Lower lobe of right lung (tissue), 2 donors: ENCODE measurements at regions not wholly inside any gene's neighbourhood (a gene's known extent, or its start where the extent isn't known, plus 50 kb on each side); places are given as distances from the start of the nearest gene placed in this dataset. TPM values are rescaled to one million over a fixed set of nuclear protein-coding genes. Genes with fewer than 3 reads are reported as not detected.
A peak's percentile ranks its signal among the peaks of the same experiment; 100 is the strongest.

Source experiments
- ATAC-seq, 2 donors: fragments of 200-7000 bp; cut with Tn5 transposase; one replicate each; pipeline ENCODE4 v1.9.1; 2020 to 2022; ENCODE audit warnings: mild to moderate bottlenecking in 2 of 2, moderate library complexity in 2 of 2
- DNase-seq: peaks from one replicate; pipeline ENCODE4 v3.0.0-alpha.2; 2020
- H3K27ac ChIP-seq: fragments of 200-600 bp; one replicate; pipeline ENCODE4 v1.8.0; 2022
- H3K27me3 ChIP-seq: fragments of 200-600 bp; one replicate; pipeline ENCODE4 v1.8.0; 2022; ENCODE audit warnings: low read depth
- H3K36me3 ChIP-seq: fragments of 200-600 bp; one replicate; pipeline ENCODE4 v1.8.0; 2022; ENCODE audit warnings: mild to moderate bottlenecking
- H3K4me1 ChIP-seq: fragments of 200-600 bp; one replicate; pipeline ENCODE4 v1.8.0; 2022
- H3K4me3 ChIP-seq: fragments of 200-600 bp; one replicate; pipeline ENCODE4 v1.8.0; 2022; ENCODE audit warnings: mild to moderate bottlenecking
- H3K9me3 ChIP-seq: fragments of 200-600 bp; one replicate; pipeline ENCODE4 v1.8.0; 2022
- intact Hi-C: fragments of 100-400 bp; cut with DNase I; formaldehyde crosslinking; loops from one replicate; pipeline ENCODE4 v1.11.0; 2022
- microRNA-seq: library from miRNA; unstranded; fragments of <30 nt; microRNA quantifications from one replicate; pipeline ENCODE4 v1.2.0, GENCODE V29; 2020; ENCODE audit warnings: borderline number of aligned reads
- TF ChIP-seq, protein P1 (sequence below): fragments of 200-600 bp; IDR thresholded peaks from one replicate; pipeline ENCODE4 v1.8.0; 2022; ENCODE audit warnings: antibody characterized with exemption, mild to moderate bottlenecking
- donor health status: DM: no; HTN: yes; CAD: no; lungs with severe emphysema.

- H3K36me3 ChIP-seq, result no peaks in the 10 kb centered on the region
- H3K4me3 ChIP-seq, result no peak overlapping the region
- ATAC-seq (no peak), DNase-seq (no peak)
- H3K27me3 ChIP-seq, result no peaks in the 10 kb centered on the region
- H3K9me3 ChIP-seq, result no peaks in the 10 kb centered on the region
- intact Hi-C loops, result no loop called here
- no peaks in the 10 kb centered on the region for H3K4me1 ChIP-seq
- no peak overlapping the region for H3K27ac ChIP-seq
- TF ChIP-seq, protein P1, sequence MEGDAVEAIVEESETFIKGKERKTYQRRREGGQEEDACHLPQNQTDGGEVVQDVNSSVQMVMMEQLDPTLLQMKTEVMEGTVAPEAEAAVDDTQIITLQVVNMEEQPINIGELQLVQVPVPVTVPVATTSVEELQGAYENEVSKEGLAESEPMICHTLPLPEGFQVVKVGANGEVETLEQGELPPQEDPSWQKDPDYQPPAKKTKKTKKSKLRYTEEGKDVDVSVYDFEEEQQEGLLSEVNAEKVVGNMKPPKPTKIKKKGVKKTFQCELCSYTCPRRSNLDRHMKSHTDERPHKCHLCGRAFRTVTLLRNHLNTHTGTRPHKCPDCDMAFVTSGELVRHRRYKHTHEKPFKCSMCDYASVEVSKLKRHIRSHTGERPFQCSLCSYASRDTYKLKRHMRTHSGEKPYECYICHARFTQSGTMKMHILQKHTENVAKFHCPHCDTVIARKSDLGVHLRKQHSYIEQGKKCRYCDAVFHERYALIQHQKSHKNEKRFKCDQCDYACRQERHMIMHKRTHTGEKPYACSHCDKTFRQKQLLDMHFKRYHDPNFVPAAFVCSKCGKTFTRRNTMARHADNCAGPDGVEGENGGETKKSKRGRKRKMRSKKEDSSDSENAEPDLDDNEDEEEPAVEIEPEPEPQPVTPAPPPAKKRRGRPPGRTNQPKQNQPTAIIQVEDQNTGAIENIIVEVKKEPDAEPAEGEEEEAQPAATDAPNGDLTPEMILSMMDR, result peak; percentile 38
These were observed 116.4 kb downstream of the TM9SF2 start for GRCh38 chr13:99617474-99618255.

DNA sequence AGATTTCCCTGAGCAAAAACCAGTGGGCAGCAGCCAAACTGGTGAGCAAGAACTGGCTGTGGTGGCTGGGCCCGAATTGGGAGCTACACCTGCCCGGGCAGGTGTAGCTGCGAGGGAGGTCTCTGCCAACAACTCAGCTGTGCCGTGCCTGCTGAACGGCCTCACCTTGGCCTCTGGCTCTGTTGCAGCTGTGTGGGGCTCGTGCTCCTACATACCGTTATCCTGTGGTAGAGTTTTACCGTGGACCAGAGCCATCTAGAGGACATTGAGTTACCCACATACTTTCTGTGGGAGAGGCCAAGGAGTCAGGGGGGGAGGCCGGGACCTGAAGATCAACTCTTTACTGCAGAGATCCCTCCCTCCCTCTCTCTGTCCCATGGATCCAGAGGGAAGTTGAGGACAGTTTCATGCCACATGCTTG lies 113.2 kb downstream of the TM9SF2 start:
- intact Hi-C loops, result no loop called here
- Histone ChIP-seq H3K4me1 (no peaks in the 10 kb centered on the region), H3K9me3 (no peaks in the 10 kb centered on the region), H3K27ac (no peak overlapping the region), H3K27me3 (no peaks in the 10 kb centered on the region), H3K4me3 (no peak overlapping the region), H3K36me3 (no peaks in the 10 kb centered on the region)
- TF ChIP-seq, protein P1, result peak; percentile 27
- ATAC-seq (peak; percentile 61 to 69), DNase-seq (no peak)

Small RNA genes in the stretch of these regions (microRNA-seq; reads per million reads assigned to microRNA genes)
- gene MIR4306, result not detected
